Thoracic aorta (tissue), 2 donors: ENCODE measurements at regions not wholly inside any gene's neighbourhood (a gene's known extent, or its start where the extent isn't known, plus 50 kb on each side); places are given as distances from the start of the nearest gene placed in this dataset.
"Not testable (repeated sequence)": the region's sequence is repeated elsewhere in the genome, so short reads cannot be mapped to it uniquely, and the experiment has no call there.

Experiments used
- ATAC-seq: fragments of 150-250 bp; one replicate; pipeline ENCODE4 v1.8.0; 2017; ENCODE audit warnings: low read depth; ENCODE audit not compliant: insufficient number of reproducible peaks, low FRiP score
- DNase-seq: peaks from one replicate; pipeline ENCODE4 v3.0.0-alpha.2; 2020; ENCODE audit warnings: low spot score
- H3K27ac ChIP-seq, 2 donors: fragments of 200-600 bp; sonication (generic); 1 replicate in 1 of 2; 2 replicates in 1 of 2; pipeline ENCODE4 v1.5.1; 2016; ENCODE audit warnings: mild to moderate bottlenecking in 2 of 2, moderate library complexity in 2 of 2
- H3K27me3 ChIP-seq: fragments of 200-600 bp; sonication (generic); replicated peaks from 2 replicates; pipeline ENCODE4 v1.6.0; 2016; ENCODE audit warnings: mild to moderate bottlenecking; ENCODE audit not compliant: insufficient read depth
- H3K36me3 ChIP-seq: fragments of 200-600 bp; sonication (generic); one replicate; pipeline ENCODE4 v1.5.1; 2016
- H3K4me1 ChIP-seq, 2 donors: fragments of 200-600 bp; sonication (generic); 1 replicate in 1 of 2; 2 replicates in 1 of 2; pipeline versions ENCODE4 v1.5.1 to v1.6.0; 2016; ENCODE audit warnings: low read depth in 2 of 2, mild to moderate bottlenecking in 1 of 2; ENCODE audit not compliant: control insufficient read depth in 1 of 2
- H3K4me3 ChIP-seq: fragments of 200-600 bp; sonication (generic); 2 replicates; pipeline ENCODE4 v1.5.1; 2016; ENCODE audit warnings: mild to moderate bottlenecking
- H3K9me3 ChIP-seq: fragments of 200-600 bp; sonication (generic); 2 replicates; pipeline ENCODE4 v1.5.1; 2016
- TF ChIP-seq, protein P1 (sequence below): fragments of 200-600 bp; sonication (generic); IDR thresholded peaks from one replicate; pipeline ENCODE4 v1.5.1; 2019; ENCODE audit warnings: antibody characterized with exemption

DNA sequence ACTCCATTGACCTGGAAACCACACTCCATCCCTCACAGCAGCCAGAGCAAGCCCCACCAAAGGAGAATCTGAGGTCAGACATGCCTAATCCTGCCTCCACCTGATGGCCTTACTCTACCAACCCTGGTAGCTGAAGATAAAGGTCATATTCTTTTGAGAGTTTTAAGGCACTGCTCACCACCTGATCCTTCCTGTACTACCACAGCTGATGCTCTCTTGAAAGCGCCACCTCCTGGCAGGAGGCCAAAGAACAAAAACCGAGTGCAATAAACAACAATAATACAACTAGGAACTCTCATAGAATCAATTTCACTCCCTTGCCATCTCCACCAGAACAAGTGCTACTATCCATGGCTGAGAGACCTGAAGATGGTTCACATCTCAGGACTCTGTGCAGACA is 301.6 kb downstream of the NAF1 start:
- DNase-seq (no peak), ATAC-seq (no peak)
- no peak overlapping the region for H3K27ac ChIP-seq
- no peaks in the 10 kb centered on the region for H3K4me1 ChIP-seq
- no peaks in the 10 kb centered on the region for H3K9me3 ChIP-seq
- H3K4me3 ChIP-seq, result no peak overlapping the region
- TF ChIP-seq, protein P1, sequence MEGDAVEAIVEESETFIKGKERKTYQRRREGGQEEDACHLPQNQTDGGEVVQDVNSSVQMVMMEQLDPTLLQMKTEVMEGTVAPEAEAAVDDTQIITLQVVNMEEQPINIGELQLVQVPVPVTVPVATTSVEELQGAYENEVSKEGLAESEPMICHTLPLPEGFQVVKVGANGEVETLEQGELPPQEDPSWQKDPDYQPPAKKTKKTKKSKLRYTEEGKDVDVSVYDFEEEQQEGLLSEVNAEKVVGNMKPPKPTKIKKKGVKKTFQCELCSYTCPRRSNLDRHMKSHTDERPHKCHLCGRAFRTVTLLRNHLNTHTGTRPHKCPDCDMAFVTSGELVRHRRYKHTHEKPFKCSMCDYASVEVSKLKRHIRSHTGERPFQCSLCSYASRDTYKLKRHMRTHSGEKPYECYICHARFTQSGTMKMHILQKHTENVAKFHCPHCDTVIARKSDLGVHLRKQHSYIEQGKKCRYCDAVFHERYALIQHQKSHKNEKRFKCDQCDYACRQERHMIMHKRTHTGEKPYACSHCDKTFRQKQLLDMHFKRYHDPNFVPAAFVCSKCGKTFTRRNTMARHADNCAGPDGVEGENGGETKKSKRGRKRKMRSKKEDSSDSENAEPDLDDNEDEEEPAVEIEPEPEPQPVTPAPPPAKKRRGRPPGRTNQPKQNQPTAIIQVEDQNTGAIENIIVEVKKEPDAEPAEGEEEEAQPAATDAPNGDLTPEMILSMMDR, result no peak
- H3K36me3 ChIP-seq, result no peaks in the 10 kb centered on the region
- no peaks in the 10 kb centered on the region for H3K27me3 ChIP-seq

DNA sequence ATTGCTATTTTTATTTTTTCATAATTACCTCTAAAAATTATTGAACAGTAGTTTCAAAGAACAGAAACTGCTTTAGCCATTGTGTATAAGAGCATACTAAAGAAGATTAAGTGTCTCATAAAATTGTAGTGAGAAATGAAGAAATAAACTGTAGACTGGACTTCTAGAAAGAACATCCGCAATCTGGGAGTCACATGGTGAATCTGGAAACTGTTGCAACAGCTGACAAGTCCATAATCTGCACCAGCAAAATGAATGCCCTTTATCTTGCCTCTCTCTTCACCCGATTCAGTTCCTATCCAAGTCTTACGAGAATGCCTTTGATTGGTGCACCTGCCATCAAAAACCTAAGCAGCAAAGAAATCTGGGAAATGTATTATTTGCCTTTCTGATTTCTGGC is 312.9 kb downstream of the NAF1 start:
- Histone ChIP-seq H3K27ac (no peak overlapping the region), H3K36me3 (no peaks in the 10 kb centered on the region), H3K4me3 (no peak overlapping the region), H3K9me3 (no peaks in the 10 kb centered on the region), H3K27me3 (no peaks in the 10 kb centered on the region), H3K4me1 (no peaks in the 10 kb centered on the region)
- no peak for DNase-seq
- TF ChIP-seq, protein P1, result no peak
- no peak for ATAC-seq

DNA sequence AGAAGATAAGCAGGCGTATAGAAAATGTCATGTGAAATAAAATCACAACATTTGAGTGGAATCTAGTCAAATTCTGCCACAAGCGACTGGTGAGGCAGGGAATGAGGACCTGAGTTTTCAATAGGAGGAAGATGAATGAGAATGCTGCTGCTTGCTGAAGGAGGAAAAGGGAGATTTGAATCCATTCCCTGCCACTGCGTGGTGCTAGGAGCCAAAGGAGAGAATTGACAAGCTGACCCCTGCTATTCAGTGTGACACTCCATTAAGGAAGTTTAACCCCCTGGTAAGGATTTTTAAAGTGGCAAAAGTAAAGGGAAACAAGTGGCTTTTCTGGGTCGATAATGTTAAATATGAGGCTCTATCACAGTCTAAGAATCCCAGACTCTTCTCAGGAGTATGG is 314.0 kb downstream of the NAF1 start:
- DNase-seq, result no peak
- H3K4me3 ChIP-seq, result no peak overlapping the region
- ATAC-seq, result no peak
- no peaks in the 10 kb centered on the region for H3K27me3 ChIP-seq
- no peak overlapping the region for H3K27ac ChIP-seq
- no peaks in the 10 kb centered on the region for H3K36me3 ChIP-seq
- TF ChIP-seq, protein P1, result no peak
- no peaks in the 10 kb centered on the region for H3K4me1 ChIP-seq
- no peaks in the 10 kb centered on the region for H3K9me3 ChIP-seq

DNA sequence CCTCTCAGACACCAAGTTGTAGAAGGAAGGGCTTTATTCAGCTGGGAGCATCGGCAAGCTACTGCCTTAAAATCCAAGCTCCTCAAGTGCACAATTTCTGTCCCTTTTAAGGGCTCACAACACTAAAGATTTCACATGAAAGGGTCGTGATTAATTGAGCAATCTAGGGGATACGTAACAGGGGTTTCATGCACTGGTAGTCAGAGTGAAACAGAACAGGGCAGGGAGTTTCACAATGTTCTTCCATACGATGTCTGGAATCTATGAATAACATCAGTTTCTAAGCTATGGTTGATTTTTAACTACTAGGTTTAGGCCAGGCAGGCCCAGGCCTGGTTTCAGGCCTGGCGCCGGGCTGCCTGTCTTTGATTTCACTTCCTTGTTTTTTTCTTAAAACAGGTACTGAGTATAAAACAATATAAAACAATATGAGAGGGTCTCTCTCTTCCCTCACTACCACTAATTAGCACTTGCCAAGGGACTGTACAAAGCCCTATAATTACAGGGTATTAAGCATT is 315.4 kb downstream of the NAF1 start:
- H3K4me1 ChIP-seq, H3K4me3 ChIP-seq, H3K36me3 ChIP-seq, H3K9me3 ChIP-seq, H3K27me3 ChIP-seq, ATAC-seq, DNase-seq, H3K27ac ChIP-seq: not testable (repeated sequence)

DNA sequence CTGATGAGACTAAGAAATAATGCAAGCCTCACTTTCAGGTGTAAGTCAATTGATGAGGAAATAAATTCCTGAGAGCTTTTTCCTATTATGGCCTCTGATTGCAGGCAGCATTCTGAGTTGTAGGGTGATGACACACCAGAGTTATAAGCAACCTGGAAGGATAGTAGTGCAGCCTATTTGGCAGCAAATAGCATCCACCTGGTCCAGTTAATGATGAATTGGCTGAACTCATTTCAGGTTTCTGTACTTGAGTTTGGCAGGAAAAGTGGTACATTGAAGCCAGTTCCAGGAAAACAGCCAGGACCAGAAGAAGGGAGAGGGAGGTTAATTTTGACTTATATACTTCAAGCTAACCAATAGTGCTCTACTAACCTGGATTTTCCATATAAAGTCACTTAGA is 316.8 kb downstream of the NAF1 start:
- Histone ChIP-seq H3K4me3 (no peak overlapping the region), H3K27me3 (no peaks in the 10 kb centered on the region), H3K4me1 (no peaks in the 10 kb centered on the region), H3K9me3 (no peaks in the 10 kb centered on the region), H3K27ac (no peak overlapping the region), H3K36me3 (no peaks in the 10 kb centered on the region)
- DNase-seq (no peak), ATAC-seq (no peak)
- TF ChIP-seq, protein P1, result no peak

DNA sequence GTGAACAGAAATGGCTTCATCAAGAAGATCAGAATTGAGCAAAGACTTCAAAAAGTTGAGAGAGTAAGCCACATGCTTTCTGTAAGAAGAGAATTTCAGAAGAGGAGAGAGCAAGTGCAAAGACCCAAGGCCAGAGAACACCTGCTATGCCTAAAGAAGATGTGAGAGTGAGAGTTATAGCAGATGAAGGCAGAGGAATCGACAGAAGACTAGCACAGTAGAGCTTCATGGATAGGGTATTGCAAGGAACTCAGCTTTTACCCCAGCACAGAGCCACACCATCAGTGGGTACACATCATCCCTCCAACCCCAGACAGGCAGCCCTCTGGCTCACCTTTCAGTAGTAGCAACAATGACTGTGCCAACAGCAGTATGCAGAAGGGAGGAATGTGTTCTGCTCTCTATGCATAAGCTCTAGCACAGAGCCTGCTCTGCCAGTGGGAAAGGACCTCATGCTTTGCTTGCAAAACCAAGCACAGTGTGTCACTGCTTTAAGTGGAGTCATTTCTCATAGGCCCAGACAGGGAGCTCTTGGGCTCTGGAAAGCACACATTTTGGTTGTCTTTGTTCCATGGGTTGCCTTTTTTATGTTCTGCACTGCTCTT is 318.6 kb downstream of the NAF1 start:
- Histone ChIP-seq H3K4me3 (no peak overlapping the region), H3K36me3 (no peaks in the 10 kb centered on the region), H3K27ac (no peak overlapping the region), H3K4me1 (no peaks in the 10 kb centered on the region), H3K9me3 (no peaks in the 10 kb centered on the region), H3K27me3 (no peaks in the 10 kb centered on the region)
- no peak for ATAC-seq
- TF ChIP-seq, protein P1, result no peak
- DNase-seq, result no peak
